ENCODE measurements at regions not wholly inside any gene's neighbourhood (a gene's known extent, or its start where the extent isn't known, plus 50 kb on each side); places are given as distances from the start of the nearest gene placed in this dataset.
"Not testable (repeated sequence)": the region's sequence is repeated elsewhere in the genome, so short reads cannot be mapped to it uniquely, and the experiment has no call there.

GRCh38 chr6:4635666-4636065 lies 140.5 kb upstream of the CDYL start:
- WGBS, 5 donors, result 81 to 91% (median 85%) methylated on average over 5 of the region's 5 CpGs
- Histone ChIP-seq H3K27ac (no peak overlapping the region), H3K9me3 (peaks cover 0 to 11% (median 5%) of the 10 kb centered on the region in 8 donors), H3K4me3 (no peak overlapping the region), H3K4me1 (no peaks in the 10 kb centered on the region), H3K27me3 (replicated peaks in 1 of 7) (no peaks in the 10 kb centered on the region), H3K36me3 (no peaks in the 10 kb centered on the region)
- intact Hi-C loops (cut with DNase I; ENCODE audit: low total_unique reads), result no loop called here
- DNase-seq, result no peak
- TF ChIP-seq CTCF (IDR thresholded peaks at IDR 0.05 in 8 of 11, conservative IDR thresholded peaks at IDR 0.05 in 3 of 11) (no peak), POLR2A (IDR thresholded peaks at IDR 0.05) (no peak), POLR2AphosphoS5 (IDR thresholded peaks at IDR 0.05) (no peak)

GRCh38 chr6:4632421-4632820 lies 143.8 kb upstream of the CDYL start:
- Histone ChIP-seq H3K36me3 (no peaks in the 10 kb centered on the region), H3K4me1 (no peaks in the 10 kb centered on the region), H3K27ac (no peak overlapping the region), H3K27me3 (replicated peaks in 1 of 7) (no peaks in the 10 kb centered on the region), H3K4me3 (no peak overlapping the region), H3K9me3 (peaks cover 4 to 39% (median 32%) of the 10 kb centered on the region in 8 donors)
- DNase-seq, result no peak
- 83 to 90% (median 89%) methylated on average over 2 of the region's 2 CpGs for WGBS, 5 donors
- intact Hi-C loops (cut with DNase I; ENCODE audit: low total_unique reads), result no loop called here
- TF ChIP-seq POLR2AphosphoS5 (IDR thresholded peaks at IDR 0.05) (no peak), POLR2A (IDR thresholded peaks at IDR 0.05) (no peak), CTCF (IDR thresholded peaks at IDR 0.05 in 8 of 11, conservative IDR thresholded peaks at IDR 0.05 in 3 of 11) (no peak)

- H3K4me1 ChIP-seq; DNase-seq; H3K4me3 ChIP-seq; intact Hi-C loops (cut with DNase I; ENCODE audit: low total_unique reads); H3K36me3 ChIP-seq; H3K27me3 ChIP-seq (replicated peaks in 1 of 7); H3K27ac ChIP-seq: not testable (repeated sequence)
- peaks cover 4 to 39% (median 32%) of the 10 kb centered on the region in 8 donors for H3K9me3 ChIP-seq
- 94 to 100% (median 97%) methylated on average over 1 of the region's 1 CpG for WGBS, 5 donors
These were observed 146.4 kb upstream of the CDYL start for GRCh38 chr6:4629789-4630188.

- Histone ChIP-seq H3K9me3 (peaks cover 4 to 27% (median 25%) of the 10 kb centered on the region in 8 donors), H3K36me3 (no peaks in the 10 kb centered on the region), H3K4me3 (no peak overlapping the region), H3K4me1 (no peaks in the 10 kb centered on the region), H3K27me3 (replicated peaks in 1 of 7) (no peaks in the 10 kb centered on the region), H3K27ac (no peak overlapping the region)
- intact Hi-C loops (cut with DNase I; ENCODE audit: low total_unique reads), result no loop called here
- no peak for DNase-seq
- WGBS, 5 donors, result 81 to 93% (median 90%) methylated on average over 6 of the region's 6 CpGs
- TF ChIP-seq POLR2A (IDR thresholded peaks at IDR 0.05) (no peak), POLR2AphosphoS5 (IDR thresholded peaks at IDR 0.05) (no peak), CTCF (IDR thresholded peaks at IDR 0.05 in 8 of 11, conservative IDR thresholded peaks at IDR 0.05 in 3 of 11) (no peak)
These were observed 150.6 kb upstream of the CDYL start for GRCh38 chr6:4625557-4625956.

- H3K4me3 ChIP-seq, result no peak overlapping the region
- no peak overlapping the region for H3K27ac ChIP-seq
- intact Hi-C loops (cut with DNase I; ENCODE audit: low total_unique reads), result no loop called here
- DNase-seq, result no peak
- peaks cover 3 to 19% (median 17%) of the 10 kb centered on the region in 8 donors for H3K9me3 ChIP-seq
- no peaks in the 10 kb centered on the region for H3K36me3 ChIP-seq
- no peak for TF ChIP-seq POLR2AphosphoS5 (IDR thresholded peaks at IDR 0.05)
- TF ChIP-seq POLR2A (IDR thresholded peaks at IDR 0.05), result no peak
- no peak for TF ChIP-seq CTCF (IDR thresholded peaks at IDR 0.05 in 8 of 11, conservative IDR thresholded peaks at IDR 0.05 in 3 of 11)
- no peaks in the 10 kb centered on the region for H3K27me3 ChIP-seq (replicated peaks in 1 of 7)
- no peaks in the 10 kb centered on the region for H3K4me1 ChIP-seq
- 78 to 88% (median 83%) methylated on average over 7 of the region's 7 CpGs for WGBS, 5 donors
These were observed 151.5 kb upstream of the CDYL start for GRCh38 chr6:4624726-4625125.

Measured in spleen (tissue), 11 donors.